ENCODE measurements at regions not wholly inside any gene's neighbourhood (a gene's known extent, or its start where the extent isn't known, plus 50 kb on each side); places are given as distances from the start of the nearest gene placed in this dataset.

DNA sequence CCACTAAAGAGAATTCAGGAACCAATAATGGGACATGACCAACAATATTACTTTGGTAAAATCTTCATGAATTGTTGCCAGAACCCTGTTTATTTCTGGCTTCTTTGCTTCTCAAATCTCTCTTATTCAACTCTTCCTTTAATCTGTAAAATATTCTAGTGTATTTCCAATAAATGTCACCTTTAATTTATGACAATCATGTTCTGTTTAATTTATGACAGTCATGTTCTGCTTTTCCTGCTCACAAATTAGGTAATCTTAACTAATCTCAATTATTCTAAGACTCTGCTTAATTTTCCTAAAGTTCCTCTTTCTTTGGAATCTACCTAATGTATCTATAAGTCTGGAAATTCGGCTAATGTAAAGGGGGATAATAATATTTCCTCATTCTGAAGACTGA lies 847.6 kb upstream of the KLHL1 start:
- intact Hi-C loops (cut with DNase I): no loop called here
- no peaks in the 10 kb centered on the region for H3K9me3 ChIP-seq
- WGBS, 3 donors: 73 to 90% (median 80%) methylated on average over 1 of the region's 1 CpG
- no peaks in the 10 kb centered on the region for H3K27me3 ChIP-seq (ENCODE audit: insufficient read depth in 3 of 3, low read length in 2 of 3)
- TF ChIP-seq, protein P1, sequence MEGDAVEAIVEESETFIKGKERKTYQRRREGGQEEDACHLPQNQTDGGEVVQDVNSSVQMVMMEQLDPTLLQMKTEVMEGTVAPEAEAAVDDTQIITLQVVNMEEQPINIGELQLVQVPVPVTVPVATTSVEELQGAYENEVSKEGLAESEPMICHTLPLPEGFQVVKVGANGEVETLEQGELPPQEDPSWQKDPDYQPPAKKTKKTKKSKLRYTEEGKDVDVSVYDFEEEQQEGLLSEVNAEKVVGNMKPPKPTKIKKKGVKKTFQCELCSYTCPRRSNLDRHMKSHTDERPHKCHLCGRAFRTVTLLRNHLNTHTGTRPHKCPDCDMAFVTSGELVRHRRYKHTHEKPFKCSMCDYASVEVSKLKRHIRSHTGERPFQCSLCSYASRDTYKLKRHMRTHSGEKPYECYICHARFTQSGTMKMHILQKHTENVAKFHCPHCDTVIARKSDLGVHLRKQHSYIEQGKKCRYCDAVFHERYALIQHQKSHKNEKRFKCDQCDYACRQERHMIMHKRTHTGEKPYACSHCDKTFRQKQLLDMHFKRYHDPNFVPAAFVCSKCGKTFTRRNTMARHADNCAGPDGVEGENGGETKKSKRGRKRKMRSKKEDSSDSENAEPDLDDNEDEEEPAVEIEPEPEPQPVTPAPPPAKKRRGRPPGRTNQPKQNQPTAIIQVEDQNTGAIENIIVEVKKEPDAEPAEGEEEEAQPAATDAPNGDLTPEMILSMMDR (IDR thresholded peaks at IDR 0.05): no peak
- H3K36me3 ChIP-seq (ENCODE audit: insufficient read depth in 1 of 2, low read depth in 1 of 2): no peaks in the 10 kb centered on the region
- H3K27ac ChIP-seq: no peak overlapping the region
- no peak for DNase-seq
- no peaks in the 10 kb centered on the region for H3K4me1 ChIP-seq
- H3K4me3 ChIP-seq: no peak overlapping the region
- no peak for ATAC-seq

DNA sequence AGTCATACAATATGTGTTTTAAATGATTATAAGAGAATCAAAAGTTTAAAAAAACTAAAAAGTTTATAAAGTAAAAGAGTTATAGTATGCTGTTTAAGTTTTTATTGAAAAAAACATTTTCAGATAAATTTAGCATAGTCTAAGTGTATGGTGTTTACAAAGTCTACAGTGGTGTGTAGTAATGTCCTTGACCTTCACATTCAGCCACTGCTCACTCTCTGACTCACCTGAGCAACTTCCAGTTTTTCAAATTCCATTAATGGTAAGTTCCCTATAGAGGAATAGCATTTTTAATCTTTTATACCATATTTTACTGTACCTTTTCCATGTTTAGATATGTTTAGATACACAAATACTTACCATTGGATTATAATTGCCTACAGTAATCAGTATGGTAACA lies 842.4 kb upstream of the KLHL1 start:
- no peak for DNase-seq
- Histone ChIP-seq H3K27ac (no peak overlapping the region), H3K36me3 (ENCODE audit: insufficient read depth in 1 of 2, low read depth in 1 of 2) (no peaks in the 10 kb centered on the region), H3K4me3 (no peak overlapping the region), H3K4me1 (no peaks in the 10 kb centered on the region), H3K9me3 (no peaks in the 10 kb centered on the region), H3K27me3 (ENCODE audit: insufficient read depth in 3 of 3, low read length in 2 of 3) (no peaks in the 10 kb centered on the region)
- ATAC-seq: no peak
- intact Hi-C loops (cut with DNase I): no loop called here
- TF ChIP-seq, protein P1 (IDR thresholded peaks at IDR 0.05): no peak

DNA sequence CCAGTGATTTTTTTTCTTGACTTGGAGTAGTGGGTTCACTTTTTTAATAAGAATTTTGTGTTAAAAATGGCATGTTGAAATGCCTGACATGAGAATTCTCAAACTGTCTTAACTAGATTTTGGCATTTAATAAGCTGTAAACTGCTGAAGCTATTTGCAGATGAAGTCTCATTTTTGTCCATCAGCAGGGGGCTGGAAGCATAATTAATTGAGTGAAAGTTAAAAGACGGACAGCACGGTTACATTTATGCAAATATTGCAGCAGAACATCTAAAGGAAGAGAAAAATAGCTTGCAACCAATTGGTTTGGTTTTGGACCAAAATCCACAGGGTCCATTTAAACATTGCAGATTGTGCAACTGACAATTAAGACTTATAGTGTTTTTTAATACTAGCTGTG lies 837.3 kb upstream of the KLHL1 start:
- TF ChIP-seq, protein P1 (IDR thresholded peaks at IDR 0.05): no peak
- Histone ChIP-seq H3K27me3 (ENCODE audit: insufficient read depth in 3 of 3, low read length in 2 of 3) (no peaks in the 10 kb centered on the region), H3K4me3 (no peak overlapping the region), H3K4me1 (no peaks in the 10 kb centered on the region), H3K36me3 (ENCODE audit: insufficient read depth in 1 of 2, low read depth in 1 of 2) (no peaks in the 10 kb centered on the region), H3K9me3 (no peaks in the 10 kb centered on the region), H3K27ac (no peak overlapping the region)
- DNase-seq: no peak
- intact Hi-C loops (cut with DNase I): no loop called here
- 66 to 82% (median 70%) methylated on average over 2 of the region's 2 CpGs for WGBS, 3 donors
- ATAC-seq: no peak

DNA sequence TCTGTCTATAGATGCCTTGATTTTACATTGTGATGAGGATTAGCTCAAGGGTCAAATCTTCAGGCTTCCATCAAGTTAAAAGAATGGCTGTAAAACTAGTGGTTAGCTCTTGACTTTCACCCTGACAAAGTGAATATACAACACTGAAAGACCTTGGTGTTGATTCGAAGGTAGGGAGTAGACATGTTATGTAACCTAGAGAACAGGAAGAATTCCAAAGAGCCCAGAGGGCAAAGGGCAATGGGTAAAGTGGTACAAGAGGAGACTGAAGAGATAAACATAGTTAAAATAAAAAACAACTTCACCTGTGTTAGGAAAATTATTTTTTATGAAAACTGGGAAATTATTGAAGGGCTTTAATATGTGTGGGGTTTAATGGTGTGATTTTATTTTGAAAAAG lies 833.2 kb upstream of the KLHL1 start:
- no peak overlapping the region for H3K27ac ChIP-seq
- 82 to 90% (median 89%) methylated on average over 1 of the region's 1 CpG for WGBS, 3 donors
- no peaks in the 10 kb centered on the region for H3K4me1 ChIP-seq
- DNase-seq (no peak), ATAC-seq (no peak)
- TF ChIP-seq, protein P1 (IDR thresholded peaks at IDR 0.05): no peak
- intact Hi-C loops (cut with DNase I): no loop called here
- no peaks in the 10 kb centered on the region for H3K36me3 ChIP-seq (ENCODE audit: insufficient read depth in 1 of 2, low read depth in 1 of 2)
- H3K9me3 ChIP-seq: no peaks in the 10 kb centered on the region
- H3K4me3 ChIP-seq: no peak overlapping the region
- no peaks in the 10 kb centered on the region for H3K27me3 ChIP-seq (ENCODE audit: insufficient read depth in 3 of 3, low read length in 2 of 3)

DNA sequence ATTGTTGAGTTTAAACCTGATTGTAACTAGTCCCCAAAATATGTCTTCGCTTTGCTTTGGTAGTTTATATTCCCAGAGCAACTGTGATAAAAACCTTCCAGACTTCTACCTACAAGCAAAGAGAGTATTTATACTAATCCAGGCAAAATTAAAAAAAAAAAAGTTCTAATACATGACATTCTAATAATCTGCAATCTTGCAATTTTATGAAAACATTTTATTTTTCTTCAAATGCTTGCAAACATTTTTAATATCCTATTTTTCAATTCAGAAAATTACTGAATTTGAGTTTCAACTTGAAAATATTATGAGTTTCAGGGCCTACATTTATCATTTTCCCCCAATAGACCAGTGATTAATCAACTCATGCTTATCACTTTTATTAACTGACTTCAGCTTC lies 830.2 kb upstream of the KLHL1 start:
- H3K27me3 ChIP-seq (ENCODE audit: insufficient read depth in 3 of 3, low read length in 2 of 3): no peaks in the 10 kb centered on the region
- no peak overlapping the region for H3K4me3 ChIP-seq
- TF ChIP-seq, protein P1 (IDR thresholded peaks at IDR 0.05): no peak
- ATAC-seq (no peak), DNase-seq (no peak)
- 89 to 100% (median 95%) methylated on average over 1 of the region's 1 CpG for WGBS, 3 donors
- H3K27ac ChIP-seq: no peak overlapping the region
- H3K4me1 ChIP-seq: no peaks in the 10 kb centered on the region
- no peaks in the 10 kb centered on the region for H3K9me3 ChIP-seq
- intact Hi-C loops (cut with DNase I): no loop called here
- H3K36me3 ChIP-seq (ENCODE audit: insufficient read depth in 1 of 2, low read depth in 1 of 2): no peaks in the 10 kb centered on the region
